DND-41 (cell line): ENCODE measurements at regions not wholly inside any gene's neighbourhood (a gene's known extent, or its start where the extent isn't known, plus 50 kb on each side); places are given as distances from the start of the nearest gene placed in this dataset.

Experiments
- ATAC-seq: fragments of 200-7000 bp; cut with Tn5 transposase; 3 replicates; pipeline ENCODE4 v1.9.1; 2021; ENCODE audit warnings: low read depth; ENCODE audit not compliant: insufficient read depth
- DNase-seq: peaks from one replicate; pipeline ENCODE4 v3.0.0-alpha.2; 2020
- H2AFZ ChIP-seq: 2 replicates; pipeline ENCODE4 v1.6.0; 2012; ENCODE audit warnings: low read depth, low read length
- H3K27ac ChIP-seq: 2 replicates; pipeline ENCODE4 v1.5.1; 2012; ENCODE audit warnings: low read length, inconsistent platforms
- H3K27me3 ChIP-seq: fragments of 200-600 bp; sonication (generic); 2 replicates; pipeline ENCODE4 v1.6.0; 2012; ENCODE audit warnings: low read length, mild to moderate bottlenecking, inconsistent platforms; ENCODE audit not compliant: insufficient read depth, poor library complexity
- H3K36me3 ChIP-seq: 2 replicates; pipeline ENCODE4 v1.5.1; 2012; ENCODE audit warnings: low read length, inconsistent platforms; ENCODE audit not compliant: insufficient read depth
- H3K4me1 ChIP-seq: 2 replicates; pipeline ENCODE4 v1.5.1; 2012; ENCODE audit warnings: mild to moderate bottlenecking, low read length; ENCODE audit not compliant: insufficient read depth
- H3K4me2 ChIP-seq: 2 replicates; pipeline ENCODE4 v1.6.0; 2012; ENCODE audit warnings: mild to moderate bottlenecking, moderate library complexity, low read length, inconsistent platforms; ENCODE audit not compliant: insufficient read depth
- H3K4me3 ChIP-seq, 2 experiments: fragments of 200-600 bp in 1 of 2; shearing (Covaris generic) in 1 of 2; 2 replicates each; pipeline ENCODE4 v1.5.1; 2012 to 2016; ENCODE audit warnings: inconsistent platforms in 2 of 2, low read length in 2 of 2, mild to moderate bottlenecking in 2 of 2, low read depth in 1 of 2, moderate library complexity in 1 of 2
- H3K79me2 ChIP-seq: 2 replicates; pipeline ENCODE4 v1.6.0; 2012; ENCODE audit warnings: low read length, inconsistent platforms; ENCODE audit not compliant: insufficient read depth
- H3K9ac ChIP-seq: 2 replicates; pipeline ENCODE4 v1.6.0; 2012; ENCODE audit warnings: low read depth, mild to moderate bottlenecking, inconsistent platforms, low read length, moderate library complexity
- H3K9me3 ChIP-seq: 2 replicates; pipeline ENCODE4 v1.5.1; 2012; ENCODE audit warnings: low read length, moderate library complexity, mild to moderate bottlenecking, inconsistent platforms; ENCODE audit not compliant: insufficient read depth, severe bottlenecking
- H4K20me1 ChIP-seq: 2 replicates; pipeline ENCODE4 v1.6.0; 2012; ENCODE audit warnings: low read length; ENCODE audit not compliant: insufficient read depth
- CTCF ChIP-seq: IDR thresholded peaks from 2 replicates; pipeline ENCODE4 v1.5.1; 2012; ENCODE audit warnings: borderline replicate concordance, low read length, moderate library complexity, mild to moderate bottlenecking; ENCODE audit not compliant: poor library complexity, severe bottlenecking; ENCODE audit errors: extremely low read depth
- EZH2 ChIP-seq: IDR thresholded peaks from 3 replicates; pipeline ENCODE4 v1.6.1; 2012; ENCODE audit warnings: borderline replicate concordance, low read depth, mild to moderate bottlenecking, moderate library complexity, low read length, inconsistent platforms; ENCODE audit not compliant: severe bottlenecking

GRCh38 chr19:28019371-28019770 lies 1193.6 kb downstream of the UQCRFS1 start:
- ATAC-seq = no peak
- Histone ChIP-seq H3K36me3 (no peaks in the 10 kb centered on the region), H3K4me1 (peaks cover 27% of the 10 kb centered on the region), H3K27me3 (no peaks in the 10 kb centered on the region), H3K9ac (no peak overlapping the region), H3K4me2 (no peak overlapping the region), H4K20me1 (no peaks in the 10 kb centered on the region), H3K79me2 (no peaks in the 10 kb centered on the region), H3K9me3 (no peaks in the 10 kb centered on the region), H2AFZ (no peak overlapping the region), H3K4me3 (no peak overlapping the region), H3K27ac (no peak overlapping the region)
- no peak for DNase-seq
- TF ChIP-seq EZH2 (no peak), CTCF (no peak)

- ATAC-seq = no peak
- Histone ChIP-seq H3K36me3 (no peaks in the 10 kb centered on the region), H3K27me3 (no peaks in the 10 kb centered on the region), H3K9me3 (no peaks in the 10 kb centered on the region), H3K4me2 (no peak overlapping the region), H2AFZ (no peak overlapping the region), H3K9ac (no peak overlapping the region), H3K27ac (no peak overlapping the region), H3K4me1 (peaks cover 27% of the 10 kb centered on the region), H3K4me3 (no peak overlapping the region), H4K20me1 (no peaks in the 10 kb centered on the region), H3K79me2 (no peaks in the 10 kb centered on the region)
- no peak for DNase-seq
- TF ChIP-seq EZH2 (no peak), CTCF (no peak)
Observed at GRCh38 chr19:28018499-28018898, 1194.5 kb downstream of the UQCRFS1 start.

- Histone ChIP-seq H3K9ac (no peak overlapping the region), H3K4me1 (no peaks in the 10 kb centered on the region), H3K36me3 (no peaks in the 10 kb centered on the region), H3K27ac (no peak overlapping the region), H3K9me3 (no peaks in the 10 kb centered on the region), H4K20me1 (no peaks in the 10 kb centered on the region), H2AFZ (no peak overlapping the region), H3K79me2 (no peaks in the 10 kb centered on the region), H3K4me2 (no peak overlapping the region), H3K4me3 (no peak overlapping the region), H3K27me3 (no peaks in the 10 kb centered on the region)
- no peak for TF ChIP-seq CTCF
- TF ChIP-seq EZH2 = no peak
- DNase-seq (no peak), ATAC-seq (no peak)
Observed at GRCh38 chr19:28014615-28015405, 1198.1 kb downstream of the UQCRFS1 start.

- Histone ChIP-seq H2AFZ (no peak overlapping the region), H3K36me3 (no peaks in the 10 kb centered on the region), H3K4me2 (no peak overlapping the region), H3K4me1 (no peaks in the 10 kb centered on the region), H3K9me3 (no peaks in the 10 kb centered on the region), H3K27ac (no peak overlapping the region), H3K9ac (no peak overlapping the region), H3K4me3 (no peak overlapping the region), H4K20me1 (no peaks in the 10 kb centered on the region), H3K27me3 (no peaks in the 10 kb centered on the region), H3K79me2 (no peaks in the 10 kb centered on the region)
- DNase-seq (no peak), ATAC-seq (no peak)
- TF ChIP-seq CTCF (peak; percentile 21), EZH2 (no peak)
Observed at GRCh38 chr19:28012361-28012760, 1200.6 kb downstream of the UQCRFS1 start.
